Keratinocyte (primary cell): ENCODE measurements at regions not wholly inside any gene's neighbourhood (a gene's known extent, or its start where the extent isn't known, plus 50 kb on each side); places are given as distances from the start of the nearest gene placed in this dataset.

Source experiments
- DNase-seq: peaks from one replicate; pipeline ENCODE4 v3.0.0-alpha.2; 2011; ENCODE audit warnings: low read depth, missing footprints, low spot score
- FAIRE-seq: peaks from 2 replicates; lab custom pipeline; 2011; peaks lifted over from hg19 to GRCh38; lab: Jason Lieb, UNC
- H2AFZ ChIP-seq: 2 replicates; pipeline ENCODE4 v1.6.0; 2012; ENCODE audit warnings: low read length, control low read depth, inconsistent platforms; ENCODE audit not compliant: control insufficient read depth
- H3K27ac ChIP-seq: 2 replicates; pipeline ENCODE4 v1.5.1; 2011; ENCODE audit warnings: low read length; ENCODE audit not compliant: control insufficient read depth, insufficient read depth
- H3K27me3 ChIP-seq: 3 replicates; pipeline ENCODE4 v1.6.0; 2011; ENCODE audit warnings: low read length; ENCODE audit not compliant: control insufficient read depth, insufficient read depth; ENCODE audit errors: extremely low read depth
- H3K36me3 ChIP-seq, 2 experiments: 2 replicates in 1 of 2; 3 replicates in 1 of 2; pipeline ENCODE4 v1.5.1; 2011; ENCODE audit warnings: low read length in 2 of 2, mild to moderate bottlenecking in 1 of 2; ENCODE audit not compliant: control insufficient read depth in 2 of 2, insufficient read depth in 2 of 2; ENCODE audit errors: extremely low read depth in 1 of 2
- H3K4me1 ChIP-seq: 3 replicates; pipeline ENCODE4 v1.5.1; 2011; ENCODE audit warnings: low read length; ENCODE audit not compliant: control insufficient read depth, insufficient read depth; ENCODE audit errors: extremely low read depth
- H3K4me2 ChIP-seq: 3 replicates; pipeline ENCODE4 v1.6.0; 2011; ENCODE audit warnings: low read depth, low read length; ENCODE audit not compliant: control insufficient read depth, insufficient read depth; ENCODE audit errors: extremely low read depth
- H3K4me3 ChIP-seq, 3 experiments: fragments of 200-600 bp in 1 of 3; sonication (generic) in 1 of 3; 2 replicates in 2 of 3; 3 replicates in 1 of 3; pipeline ENCODE4 v1.5.1; 2011 to 2016; ENCODE audit warnings: low read length in 3 of 3, mild to moderate bottlenecking in 3 of 3, control low read depth in 2 of 3, inconsistent platforms in 1 of 3, low read depth in 1 of 3, mixed read lengths in 1 of 3, mixed run types in 1 of 3, moderate library complexity in 1 of 3; ENCODE audit not compliant: control insufficient read depth in 2 of 3, insufficient read depth in 2 of 3; ENCODE audit errors: extremely low read depth in 1 of 3
- H3K79me2 ChIP-seq: 2 replicates; pipeline ENCODE4 v1.6.0; 2012; ENCODE audit warnings: low read length; ENCODE audit not compliant: control insufficient read depth, insufficient read depth
- H3K9ac ChIP-seq: 3 replicates; pipeline ENCODE4 v1.6.0; 2011; ENCODE audit warnings: low read length; ENCODE audit not compliant: control insufficient read depth, insufficient read depth; ENCODE audit errors: extremely low read depth
- H3K9me1 ChIP-seq: 3 replicates; pipeline ENCODE4 v1.6.0; 2011; ENCODE audit warnings: low read length; ENCODE audit not compliant: control insufficient read depth, insufficient read depth; ENCODE audit errors: extremely low read depth
- H3K9me3 ChIP-seq: 2 replicates; pipeline ENCODE4 v1.5.1; 2012; ENCODE audit warnings: low read depth, low read length; ENCODE audit not compliant: control insufficient read depth
- H4K20me1 ChIP-seq: 3 replicates; pipeline ENCODE4 v1.6.0; 2011; ENCODE audit warnings: low read length; ENCODE audit not compliant: control insufficient read depth, insufficient read depth; ENCODE audit errors: extremely low read depth
- EZH2 ChIP-seq: IDR thresholded peaks from one replicate; pipeline ENCODE4 v1.6.1; 2012; ENCODE audit warnings: inconsistent platforms, mild to moderate bottlenecking, low read length, moderate library complexity
- dilution Hi-C: fragments of 300-500 bp; cut with MboI; formaldehyde crosslinking; loops from one replicate; pipeline ENCODE4 v1.7.0; 2020; ENCODE audit warnings: low sequenced_read_pairs; ENCODE audit not compliant: extremely low pct_ligation_motif_present
- TF ChIP-seq, protein P1 (sequence below), 3 experiments: IDR thresholded peaks in 1 of 3; conservative IDR thresholded peaks in 1 of 3; optimal IDR thresholded peaks in 1 of 3; 2 replicates in 2 of 3; 3 replicates in 1 of 3; pipeline versions ENCODE3 to v1.5.1; 2011; ENCODE audit warnings: low read length in 3 of 3, mild to moderate bottlenecking in 3 of 3, moderate library complexity in 2 of 3, control low read depth in 1 of 3, inconsistent platforms in 1 of 3; ENCODE audit not compliant: insufficient read depth in 2 of 3; ENCODE audit errors: extremely low read depth in 1 of 3

DNA sequence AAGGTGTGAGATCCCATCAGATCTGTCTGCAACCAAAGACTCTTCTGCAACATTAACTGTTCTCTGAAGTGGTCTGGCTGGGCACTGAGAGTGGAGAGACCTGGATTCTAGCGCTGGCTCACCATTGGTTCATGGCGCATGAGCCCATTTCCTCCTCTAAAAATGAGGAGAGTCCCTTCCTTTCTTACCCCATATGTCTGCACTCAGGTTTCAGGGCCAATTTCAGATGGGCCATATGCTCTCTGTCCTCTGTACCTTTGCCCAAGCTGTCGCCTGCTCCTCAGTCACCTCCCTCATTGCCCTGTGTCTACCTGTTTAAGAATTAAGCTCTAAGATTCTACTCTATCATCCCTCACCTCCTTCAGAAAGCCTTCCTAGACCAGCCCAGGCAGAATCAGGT, 484.7 kb downstream of the INSC start:
- Histone ChIP-seq H2AFZ (no peak overlapping the region), H3K9me3 (no peaks in the 10 kb centered on the region), H3K36me3 (no peaks in the 10 kb centered on the region), H3K4me2 (no peak overlapping the region), H3K27ac (no peak overlapping the region), H3K27me3 (no peaks in the 10 kb centered on the region), H3K79me2 (no peaks in the 10 kb centered on the region), H3K9ac (no peak overlapping the region), H3K4me1 (no peaks in the 10 kb centered on the region), H4K20me1 (no peaks in the 10 kb centered on the region), H3K9me1 (no peaks in the 10 kb centered on the region), H3K4me3 (no peak overlapping the region)
- dilution Hi-C loops = no loop called here
- DNase-seq (no peak), FAIRE-seq (no peak)
- TF ChIP-seq, protein P1, sequence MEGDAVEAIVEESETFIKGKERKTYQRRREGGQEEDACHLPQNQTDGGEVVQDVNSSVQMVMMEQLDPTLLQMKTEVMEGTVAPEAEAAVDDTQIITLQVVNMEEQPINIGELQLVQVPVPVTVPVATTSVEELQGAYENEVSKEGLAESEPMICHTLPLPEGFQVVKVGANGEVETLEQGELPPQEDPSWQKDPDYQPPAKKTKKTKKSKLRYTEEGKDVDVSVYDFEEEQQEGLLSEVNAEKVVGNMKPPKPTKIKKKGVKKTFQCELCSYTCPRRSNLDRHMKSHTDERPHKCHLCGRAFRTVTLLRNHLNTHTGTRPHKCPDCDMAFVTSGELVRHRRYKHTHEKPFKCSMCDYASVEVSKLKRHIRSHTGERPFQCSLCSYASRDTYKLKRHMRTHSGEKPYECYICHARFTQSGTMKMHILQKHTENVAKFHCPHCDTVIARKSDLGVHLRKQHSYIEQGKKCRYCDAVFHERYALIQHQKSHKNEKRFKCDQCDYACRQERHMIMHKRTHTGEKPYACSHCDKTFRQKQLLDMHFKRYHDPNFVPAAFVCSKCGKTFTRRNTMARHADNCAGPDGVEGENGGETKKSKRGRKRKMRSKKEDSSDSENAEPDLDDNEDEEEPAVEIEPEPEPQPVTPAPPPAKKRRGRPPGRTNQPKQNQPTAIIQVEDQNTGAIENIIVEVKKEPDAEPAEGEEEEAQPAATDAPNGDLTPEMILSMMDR (optimal IDR thresholded peaks at IDR 0.05 in 1 of 3, IDR thresholded peaks at IDR 0.05 in 1 of 3, conservative IDR thresholded peaks at IDR 0.05 in 1 of 3; ENCODE audit: extremely low read depth in 1 of 3, insufficient read depth in 2 of 3, low read length in 3 of 3) = no peak
- TF ChIP-seq EZH2 = no peak

DNA sequence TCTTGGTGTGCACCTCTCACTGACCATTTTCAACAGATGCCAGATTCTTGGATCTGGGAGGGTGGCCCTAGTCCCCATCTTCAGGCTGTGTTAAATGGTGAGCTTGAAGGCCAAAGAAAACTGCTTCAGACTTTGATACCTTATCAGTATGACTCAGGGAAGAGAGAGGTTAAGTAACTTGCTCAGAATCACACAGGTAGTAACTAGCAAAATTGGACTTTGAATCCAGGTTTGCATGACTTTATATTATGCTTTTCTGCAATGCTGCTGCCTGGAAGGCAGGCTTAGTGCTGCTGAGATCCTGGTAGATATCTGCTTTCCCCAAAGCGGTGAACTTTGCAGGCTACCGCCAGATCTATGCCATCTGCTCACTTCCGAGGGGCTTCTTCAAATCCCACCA, 487.3 kb downstream of the INSC start:
- Histone ChIP-seq H3K4me2 (no peak overlapping the region), H3K9me1 (no peaks in the 10 kb centered on the region), H3K4me1 (no peaks in the 10 kb centered on the region), H2AFZ (no peak overlapping the region), H3K9me3 (no peaks in the 10 kb centered on the region), H4K20me1 (no peaks in the 10 kb centered on the region), H3K27ac (no peak overlapping the region), H3K27me3 (no peaks in the 10 kb centered on the region), H3K36me3 (no peaks in the 10 kb centered on the region), H3K9ac (no peak overlapping the region), H3K79me2 (no peaks in the 10 kb centered on the region), H3K4me3 (no peak overlapping the region)
- no peak for TF ChIP-seq EZH2
- TF ChIP-seq, protein P1 (optimal IDR thresholded peaks at IDR 0.05 in 1 of 3, IDR thresholded peaks at IDR 0.05 in 1 of 3, conservative IDR thresholded peaks at IDR 0.05 in 1 of 3; ENCODE audit: extremely low read depth in 1 of 3, insufficient read depth in 2 of 3, low read length in 3 of 3) = no peak
- FAIRE-seq (no peak), DNase-seq (no peak)
- dilution Hi-C loops = no loop called here
